Heart left ventricle (tissue), 16 donors: ENCODE measurements at regions not wholly inside any gene's neighbourhood (a gene's known extent, or its start where the extent isn't known, plus 50 kb on each side); places are given as distances from the start of the nearest gene placed in this dataset.
A peak's percentile ranks its signal among the peaks of the same experiment; 100 is the strongest.

Experiments
- ATAC-seq, 4 donors: fragments of 200-7000 bp; cut with Tn5 transposase; one replicate each; pipeline ENCODE4 v1.9.1; 2020 to 2022; ENCODE audit warnings: moderate library complexity in 4 of 4, mild to moderate bottlenecking in 3 of 4, moderate number of reproducible peaks in 1 of 4
- DNase-seq, 5 donors: peaks; one replicate each; pipeline ENCODE4 v3.0.0-alpha.2; 2020
- H3K27ac ChIP-seq, 12 donors: fragments of 200-600 bp; sonication (generic) in 4 of 12; one replicate each; pipeline versions ENCODE4 v1.5.0 to v1.8.0; 2016 to 2022; ENCODE audit warnings: mild to moderate bottlenecking in 2 of 12
- H3K27me3 ChIP-seq, 9 donors: fragments of 200-600 bp; sonication (generic) in 2 of 9; one replicate each; pipeline versions ENCODE4 v1.5.1 to v1.8.0; 2016 to 2022; ENCODE audit warnings: mild to moderate bottlenecking in 3 of 9
- H3K36me3 ChIP-seq, 9 donors: fragments of 200-600 bp; sonication (generic) in 2 of 9; one replicate each; pipeline versions ENCODE4 v1.5.0 to v1.8.0; 2018 to 2022; ENCODE audit warnings: mild to moderate bottlenecking in 2 of 9
- H3K4me1 ChIP-seq, 12 donors: fragments of 200-600 bp; sonication (generic) in 4 of 12; one replicate each; pipeline versions ENCODE4 v1.5.0 to v1.8.0; 2016 to 2022; ENCODE audit warnings: mild to moderate bottlenecking in 3 of 12
- H3K4me3 ChIP-seq, 12 donors: fragments of 200-600 bp; sonication (generic) in 4 of 12; one replicate each; pipeline versions ENCODE4 v1.5.0 to v1.8.0; 2017 to 2022; ENCODE audit warnings: mild to moderate bottlenecking in 9 of 12, moderate library complexity in 4 of 12
- H3K9me3 ChIP-seq, 12 donors: fragments of 200-600 bp; sonication (generic) in 4 of 12; one replicate each; pipeline versions ENCODE4 v1.5.0 to v1.8.0; 2016 to 2022; ENCODE audit warnings: mild to moderate bottlenecking in 1 of 12
- POLR2A ChIP-seq, 2 donors: fragments of 450-650 bp; IDR thresholded peaks; one replicate each; pipeline ENCODE4 v1.6.1; 2017; ENCODE audit warnings: antibody characterized with exemption in 2 of 2, mild to moderate bottlenecking in 2 of 2, moderate library complexity in 2 of 2
- WGBS, 4 donors: extraction: QIAGEN DNeasy Blood & Tissue Kit in 2 of 4; methylation state at CpG; one replicate each; pipeline versions ENCODE4 v1.1.5 to v1.1.7; 2013 to 2018; 5-methylcytosine and 5-hydroxymethylcytosine counted together
- intact Hi-C, 10 donors: fragments of 100-400 bp; cut with DNase I; formaldehyde crosslinking; loops; one replicate each; pipeline versions ENCODE4 v1.11.1 to v1.14.2; 2022
- TF ChIP-seq, protein P1 (sequence below), 12 donors: fragments of 200-600 bp; sonication (generic) in 4 of 12; IDR thresholded peaks; one replicate each; pipeline versions ENCODE4 v1.5.0 to v1.8.0; 2018 to 2022; ENCODE audit warnings: antibody characterized with exemption in 12 of 12, mild to moderate bottlenecking in 5 of 12
- donor health status: ischemic (EF 13 %, LVEDD 7.1; RV severe dilation, severe dysfunction).
- donor health status: healthy with polysubstance abuse.
- donor health status: DM: no; HTN: yes; CAD: no.
- donor health status: DM: no; HTN: no; CAD: no.
- donor health status: ischemic (EF 25% LVEDD 6.9; RV normal size, moderate dysfunction).
- donor health status: ischemic (EF 25% LVEDD 5.7; RV mildly dilated, moderate dysfunction).
- donor health status: healthy.
- donor health status: DM: yes; HTN: yes; CAD: no.
- donor health status: ischemic (EF 35%, LVEDD 5.7; RV mildly dilated, moderate dysfunction).
- donor health status: nonischemic (EF 11% LVEDD 7.7; RV severe dilation, severe dysfunction).
- donor health status: DM: yes; HTN: yes; CAD: no.
- donor health status: PGD.
- donor health status: ischemic (EF 29% LVEDD 5.4; RV normal size, mild dysfunction).
- donor health status: nonischemic (EF 23%, LVEDD 6.1; RV moderate dilation, normal function).

DNA sequence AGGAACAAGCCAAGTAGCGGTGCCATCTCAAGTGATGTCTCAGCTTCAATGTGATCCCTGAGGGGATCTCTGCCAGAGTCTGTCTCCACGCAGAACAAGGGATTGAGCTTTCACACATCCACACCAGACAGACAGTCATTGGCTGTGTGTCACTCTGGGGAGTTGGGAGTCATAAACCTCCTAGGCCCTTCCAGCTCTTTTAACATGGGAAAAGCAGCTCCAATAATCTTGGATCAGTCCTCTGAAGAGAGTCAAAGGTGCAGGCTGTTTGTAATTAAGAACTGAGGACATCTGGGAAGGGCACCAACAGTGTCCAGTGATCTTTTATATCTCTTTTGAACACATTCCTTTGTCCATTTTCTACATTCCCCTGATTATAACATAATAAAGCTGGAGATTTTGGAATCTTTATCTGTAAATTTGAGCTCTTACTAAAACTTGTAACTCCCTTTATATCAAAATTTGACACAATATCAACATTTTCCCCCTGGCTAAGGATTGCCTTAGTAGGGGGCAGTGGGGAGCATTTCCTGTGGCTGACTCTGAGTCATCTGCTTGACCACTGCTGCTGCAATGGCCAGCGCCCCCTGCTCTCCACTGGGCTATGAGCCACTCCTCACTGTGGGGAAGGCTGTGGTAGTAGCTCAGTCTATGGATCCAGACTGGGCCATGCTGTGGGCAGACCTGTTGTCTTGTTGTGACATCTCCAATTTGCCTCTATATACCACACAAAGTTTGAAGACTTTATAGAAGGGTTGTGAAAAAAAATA is 284.4 kb downstream of the OSTF1 start:
- Histone ChIP-seq H3K4me1 (peaks cover 0 to 14% (median 0%) of the 10 kb centered on the region in 12 donors), H3K4me3 (no peak overlapping the region), H3K36me3 (no peaks in the 10 kb centered on the region), H3K9me3 (peaks cover 0 to 10% (median 0%) of the 10 kb centered on the region in 12 donors), H3K27ac (peak overlapping the region in 2 of 12 donors; percentile 7 to 32), H3K27me3 (no peaks in the 10 kb centered on the region)
- intact Hi-C loops, result loop anchor here in 1 of 10 donors (10.0 kb wide), 1 partner anchor 122 kb away; no protein-coding TSS in a partner anchor
- TF ChIP-seq, protein P1, sequence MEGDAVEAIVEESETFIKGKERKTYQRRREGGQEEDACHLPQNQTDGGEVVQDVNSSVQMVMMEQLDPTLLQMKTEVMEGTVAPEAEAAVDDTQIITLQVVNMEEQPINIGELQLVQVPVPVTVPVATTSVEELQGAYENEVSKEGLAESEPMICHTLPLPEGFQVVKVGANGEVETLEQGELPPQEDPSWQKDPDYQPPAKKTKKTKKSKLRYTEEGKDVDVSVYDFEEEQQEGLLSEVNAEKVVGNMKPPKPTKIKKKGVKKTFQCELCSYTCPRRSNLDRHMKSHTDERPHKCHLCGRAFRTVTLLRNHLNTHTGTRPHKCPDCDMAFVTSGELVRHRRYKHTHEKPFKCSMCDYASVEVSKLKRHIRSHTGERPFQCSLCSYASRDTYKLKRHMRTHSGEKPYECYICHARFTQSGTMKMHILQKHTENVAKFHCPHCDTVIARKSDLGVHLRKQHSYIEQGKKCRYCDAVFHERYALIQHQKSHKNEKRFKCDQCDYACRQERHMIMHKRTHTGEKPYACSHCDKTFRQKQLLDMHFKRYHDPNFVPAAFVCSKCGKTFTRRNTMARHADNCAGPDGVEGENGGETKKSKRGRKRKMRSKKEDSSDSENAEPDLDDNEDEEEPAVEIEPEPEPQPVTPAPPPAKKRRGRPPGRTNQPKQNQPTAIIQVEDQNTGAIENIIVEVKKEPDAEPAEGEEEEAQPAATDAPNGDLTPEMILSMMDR (IDR thresholded peaks at IDR 0.05), result no peak
- TF ChIP-seq POLR2A (IDR thresholded peaks at IDR 0.05), result no peak
- DNase-seq (peak in 2 of 5 donors; percentile 37 to 44), ATAC-seq (peak in 2 of 4 donors; percentile 22 to 77)
- WGBS, 4 donors, result 47 to 70% (median 56%) methylated on average over 3 of the region's 3 CpGs

DNA sequence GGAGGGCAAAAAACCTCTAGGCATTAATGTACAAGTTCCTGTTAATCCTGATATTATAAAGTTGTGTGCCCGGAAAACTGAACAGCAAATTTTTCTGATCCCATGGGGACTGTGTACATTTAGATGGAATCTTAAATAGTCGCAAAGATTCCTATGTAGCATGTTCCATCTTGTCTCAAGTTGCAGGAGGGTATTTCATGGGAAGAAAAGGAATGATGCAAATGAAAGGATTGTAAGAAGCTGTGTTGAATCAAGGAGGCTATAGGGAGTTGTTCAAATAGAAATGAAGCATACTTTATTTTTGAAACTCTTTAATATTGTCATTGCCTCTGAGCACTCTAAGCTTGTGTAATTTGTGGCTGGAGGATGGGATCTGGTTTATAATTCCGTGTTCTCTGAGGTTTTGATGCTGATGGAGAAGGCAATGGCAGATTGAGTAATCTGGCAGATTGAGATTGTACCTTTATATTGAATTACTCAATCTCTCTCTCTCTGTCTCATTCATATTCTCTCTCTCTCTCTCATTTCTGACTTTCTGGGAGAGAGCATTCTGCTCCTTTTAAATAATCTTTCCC is 288.5 kb downstream of the OSTF1 start:
- intact Hi-C loops, result loop anchor here in 1 of 10 donors (10.0 kb wide), 1 partner anchor 118 kb away; no protein-coding TSS in a partner anchor
- Histone ChIP-seq H3K27ac (no peak overlapping the region), H3K4me1 (peaks cover 0 to 9% (median 0%) of the 10 kb centered on the region in 12 donors), H3K9me3 (peaks cover 0 to 10% (median 0%) of the 10 kb centered on the region in 12 donors), H3K36me3 (no peaks in the 10 kb centered on the region), H3K4me3 (no peak overlapping the region), H3K27me3 (no peaks in the 10 kb centered on the region)
- TF ChIP-seq, protein P1 (IDR thresholded peaks at IDR 0.05), result no peak
- no peak for TF ChIP-seq POLR2A (IDR thresholded peaks at IDR 0.05)
- WGBS, 4 donors, result 67 to 78% (median 76%) methylated on average over 3 of the region's 3 CpGs
- no peak for DNase-seq
- ATAC-seq, result peak in 2 of 4 donors; percentile 19 to 27

DNA sequence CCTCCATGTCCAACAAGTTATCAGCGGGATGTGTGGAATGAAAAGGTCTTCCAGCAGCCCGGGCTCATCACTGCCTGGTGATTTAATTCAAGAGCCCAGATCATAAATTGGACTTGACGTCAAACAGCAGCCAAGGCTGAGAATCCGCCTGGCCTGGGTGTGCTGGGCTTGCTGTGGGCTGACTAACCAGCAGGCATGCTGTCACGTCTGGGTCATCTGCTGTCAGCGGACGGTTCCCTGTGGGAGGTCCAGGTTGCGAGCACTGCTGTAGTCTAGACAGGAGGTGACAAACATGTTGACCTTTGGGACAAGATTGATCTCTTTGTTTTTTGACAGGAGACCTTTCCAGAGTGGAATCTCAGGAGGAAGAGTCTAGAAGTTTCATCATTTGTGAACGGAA is 289.7 kb downstream of the OSTF1 start:
- no peak overlapping the region for H3K27ac ChIP-seq
- TF ChIP-seq, protein P1 (IDR thresholded peaks at IDR 0.05), result no peak
- TF ChIP-seq POLR2A (IDR thresholded peaks at IDR 0.05), result no peak
- ATAC-seq, result peak; percentile 51 to 98 (median 82)
- DNase-seq, result peak; percentile 22 to 85 (median 75)
- intact Hi-C loops, result loop anchor here in 1 of 10 donors (10.0 kb wide), 1 partner anchor 117 kb away; no protein-coding TSS in a partner anchor
- 42 to 59% (median 50%) methylated on average over 9 of the region's 9 CpGs for WGBS, 4 donors
- no peaks in the 10 kb centered on the region for H3K36me3 ChIP-seq
- peaks cover 0 to 9% (median 0%) of the 10 kb centered on the region in 12 donors for H3K4me1 ChIP-seq
- H3K4me3 ChIP-seq, result no peak overlapping the region
- H3K27me3 ChIP-seq, result no peaks in the 10 kb centered on the region
- peaks cover 0 to 10% (median 0%) of the 10 kb centered on the region in 12 donors for H3K9me3 ChIP-seq

- ATAC-seq (no peak), DNase-seq (no peak)
- no peak for TF ChIP-seq POLR2A (IDR thresholded peaks at IDR 0.05)
- TF ChIP-seq, protein P1 (IDR thresholded peaks at IDR 0.05), result no peak
- Histone ChIP-seq H3K4me3 (no peak overlapping the region), H3K27ac (no peak overlapping the region), H3K27me3 (no peaks in the 10 kb centered on the region), H3K9me3 (peaks cover 0 to 12% (median 0%) of the 10 kb centered on the region in 12 donors), H3K4me1 (peaks cover 0 to 9% (median 0%) of the 10 kb centered on the region in 12 donors), H3K36me3 (no peaks in the 10 kb centered on the region)
- intact Hi-C loops, result loop anchor here in 1 of 10 donors (10.0 kb wide), 1 partner anchor 116 kb away; no protein-coding TSS in a partner anchor
- WGBS, 4 donors, result 59 to 68% (median 64%) methylated on average over 1 of the region's 1 CpG
These were observed 290.6 kb downstream of the OSTF1 start for GRCh38 chr9:75378926-75379325.
